Prostate gland (tissue), 2 donors: ENCODE measurements at regions not wholly inside any gene's neighbourhood (a gene's known extent, or its start where the extent isn't known, plus 50 kb on each side); places are given as distances from the start of the nearest gene placed in this dataset.

Source experiments
- DNase-seq: peaks from one replicate; pipeline ENCODE4 v3.0.0-alpha.2; 2019; ENCODE audit warnings: low spot score
- H3K27ac ChIP-seq, 2 donors: fragments of 200-600 bp; sonication (generic); 2 replicates each; pipeline ENCODE4 v1.5.1; 2017 to 2019
- H3K27me3 ChIP-seq: fragments of 200-600 bp; sonication (generic); replicated peaks from 2 replicates; pipeline ENCODE4 v1.5.1; 2019; ENCODE audit not compliant: insufficient read depth
- H3K36me3 ChIP-seq, 2 donors: fragments of 200-600 bp; sonication (generic); 1 replicate in 1 of 2; 2 replicates in 1 of 2; pipeline versions ENCODE4 v1.5.1 to v1.8.1; 2017 to 2019
- H3K4me1 ChIP-seq: fragments of 200-600 bp; sonication (generic); replicated peaks from 2 replicates; pipeline ENCODE4 v1.5.1; 2019
- H3K4me3 ChIP-seq, 2 donors: fragments of 200-600 bp; sonication (generic); 2 replicates each; pipeline ENCODE4 v1.5.1; 2017 to 2019
- H3K9me3 ChIP-seq: fragments of 200-600 bp; sonication (generic); 2 replicates; pipeline ENCODE4 v1.5.1; 2017
- POLR2A ChIP-seq: fragments of 450-650 bp; IDR thresholded peaks from one replicate; pipeline ENCODE4 v1.6.1; 2016; ENCODE audit warnings: antibody characterized with exemption, mild to moderate bottlenecking
- POLR2AphosphoS5 ChIP-seq: sonication (generic); formaldehyde crosslinking; IDR thresholded peaks from one replicate; pipeline ENCODE4 v1.6.1; 2017; ENCODE audit warnings: antibody characterized with exemption
- WGBS: methylation state at CpG from one replicate; pipeline ENCODE4 v1.1.5; 2018; 5-methylcytosine and 5-hydroxymethylcytosine counted together
- intact Hi-C: fragments of 100-400 bp; cut with DNase I; formaldehyde crosslinking; loops from one replicate; pipeline ENCODE4 v1.14.2; 2022
- TF ChIP-seq, protein P1 (sequence below), 4 experiments: fragments of 200-600 bp in 2 of 4; fragments of 450-650 bp in 2 of 4; sonication (generic) in 2 of 4; IDR thresholded peaks; 1 replicate in 3 of 4; 2 replicates in 1 of 4; pipeline ENCODE4 v1.5.1; 2016 to 2019; ENCODE audit warnings: antibody characterized with exemption in 4 of 4, mild to moderate bottlenecking in 2 of 4, moderate library complexity in 2 of 4

DNA sequence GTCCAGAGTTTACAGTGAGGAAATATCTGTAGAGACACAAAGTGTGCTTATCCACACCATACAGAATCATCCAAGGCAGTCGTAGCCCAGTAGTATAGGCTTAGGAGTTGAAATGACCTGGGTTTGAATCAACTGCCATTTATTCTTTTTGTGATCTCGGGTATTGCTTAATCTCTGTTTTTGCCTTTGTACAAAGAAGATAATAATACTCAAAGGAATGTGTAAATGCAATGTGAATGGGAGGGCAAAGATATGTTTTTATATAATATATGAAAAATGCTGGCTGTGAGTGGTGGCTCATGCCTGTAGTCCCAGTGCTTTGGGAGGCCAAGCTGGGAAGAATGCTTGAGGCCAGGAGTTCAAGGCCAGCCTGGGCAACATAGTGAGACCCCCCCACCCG is 141.1 kb downstream of the SPATA31D1 start:
- WGBS: 95% methylated on average over 3 of the region's 3 CpGs
- Histone ChIP-seq H3K4me3 (no peak overlapping the region), H3K27me3 (no peaks in the 10 kb centered on the region), H3K4me1 (no peaks in the 10 kb centered on the region), H3K9me3 (no peaks in the 10 kb centered on the region), H3K36me3 (no peaks in the 10 kb centered on the region), H3K27ac (no peak overlapping the region)
- intact Hi-C loops: no loop called here
- TF ChIP-seq POLR2A: no peak
- TF ChIP-seq, protein P1, sequence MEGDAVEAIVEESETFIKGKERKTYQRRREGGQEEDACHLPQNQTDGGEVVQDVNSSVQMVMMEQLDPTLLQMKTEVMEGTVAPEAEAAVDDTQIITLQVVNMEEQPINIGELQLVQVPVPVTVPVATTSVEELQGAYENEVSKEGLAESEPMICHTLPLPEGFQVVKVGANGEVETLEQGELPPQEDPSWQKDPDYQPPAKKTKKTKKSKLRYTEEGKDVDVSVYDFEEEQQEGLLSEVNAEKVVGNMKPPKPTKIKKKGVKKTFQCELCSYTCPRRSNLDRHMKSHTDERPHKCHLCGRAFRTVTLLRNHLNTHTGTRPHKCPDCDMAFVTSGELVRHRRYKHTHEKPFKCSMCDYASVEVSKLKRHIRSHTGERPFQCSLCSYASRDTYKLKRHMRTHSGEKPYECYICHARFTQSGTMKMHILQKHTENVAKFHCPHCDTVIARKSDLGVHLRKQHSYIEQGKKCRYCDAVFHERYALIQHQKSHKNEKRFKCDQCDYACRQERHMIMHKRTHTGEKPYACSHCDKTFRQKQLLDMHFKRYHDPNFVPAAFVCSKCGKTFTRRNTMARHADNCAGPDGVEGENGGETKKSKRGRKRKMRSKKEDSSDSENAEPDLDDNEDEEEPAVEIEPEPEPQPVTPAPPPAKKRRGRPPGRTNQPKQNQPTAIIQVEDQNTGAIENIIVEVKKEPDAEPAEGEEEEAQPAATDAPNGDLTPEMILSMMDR (IDR thresholded peaks at IDR 0.05): no peak
- TF ChIP-seq POLR2AphosphoS5: no peak
- DNase-seq: no peak

DNA sequence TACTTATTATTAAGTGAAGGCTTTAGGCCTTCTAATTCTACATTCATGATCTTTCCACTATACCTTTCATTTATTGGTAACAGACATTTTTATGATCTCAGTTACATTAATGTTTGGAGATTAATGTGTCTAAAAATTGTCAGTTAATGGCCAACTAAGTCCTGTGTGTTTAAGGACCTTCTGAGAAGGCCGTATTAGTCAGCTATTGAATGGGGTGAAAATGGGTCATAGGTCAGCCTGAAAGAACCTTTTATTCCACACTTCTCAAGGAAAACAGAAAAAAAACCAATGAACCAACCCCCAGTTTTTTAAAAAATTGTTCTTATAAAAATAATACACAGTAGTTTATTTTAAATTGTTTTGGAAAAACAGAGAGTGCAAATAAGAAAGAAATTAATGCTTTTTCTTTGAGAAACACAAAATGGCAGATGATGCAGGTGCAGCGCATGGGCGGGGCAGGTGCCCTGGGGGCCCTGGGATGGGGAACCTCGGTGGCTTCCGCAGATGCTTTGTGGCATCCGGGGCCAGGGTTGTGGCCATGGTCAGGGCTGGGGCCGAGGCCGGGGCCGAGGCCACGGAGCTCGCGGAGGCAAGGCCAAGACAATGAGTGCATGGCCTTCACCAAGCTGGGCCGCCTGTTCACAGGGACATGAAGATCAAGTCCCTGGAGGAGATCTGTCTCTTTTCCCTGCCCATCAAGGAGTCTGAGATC is 141.9 kb downstream of the SPATA31D1 start:
- TF ChIP-seq, protein P1 (IDR thresholded peaks at IDR 0.05): no peak
- TF ChIP-seq POLR2A (no peak), POLR2AphosphoS5 (no peak)
- no peak for DNase-seq
- Histone ChIP-seq H3K27ac (no peak overlapping the region), H3K4me3 (no peak overlapping the region), H3K27me3 (no peaks in the 10 kb centered on the region), H3K36me3 (no peaks in the 10 kb centered on the region), H3K9me3 (no peaks in the 10 kb centered on the region), H3K4me1 (no peaks in the 10 kb centered on the region)
- intact Hi-C loops: no loop called here
- 96% methylated on average over 13 of the region's 13 CpGs for WGBS

DNA sequence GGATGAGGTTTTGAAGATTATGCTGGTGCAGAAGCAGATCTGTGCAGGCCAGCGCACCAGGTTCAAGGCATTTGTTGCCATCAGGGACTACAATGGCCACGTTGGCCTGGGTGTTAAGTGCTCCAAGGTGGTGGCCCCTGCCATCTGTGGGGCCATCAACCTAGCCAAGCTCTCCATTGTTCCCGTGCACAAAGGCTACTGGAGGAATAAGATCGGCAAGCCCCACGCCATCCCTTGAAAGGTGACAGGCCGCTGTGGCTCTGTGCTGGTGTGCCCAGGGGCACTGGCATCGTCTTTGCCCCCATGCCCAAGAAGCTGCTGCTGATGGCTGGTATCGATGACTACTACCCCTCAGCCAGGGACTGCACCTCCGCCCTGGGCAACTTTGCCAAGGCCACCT is 142.5 kb downstream of the SPATA31D1 start:
- H3K4me1 ChIP-seq: no peaks in the 10 kb centered on the region
- H3K27ac ChIP-seq: no peak overlapping the region
- intact Hi-C loops: no loop called here
- H3K9me3 ChIP-seq: no peaks in the 10 kb centered on the region
- 93% methylated on average over 9 of the region's 9 CpGs for WGBS
- no peaks in the 10 kb centered on the region for H3K27me3 ChIP-seq
- no peaks in the 10 kb centered on the region for H3K36me3 ChIP-seq
- TF ChIP-seq, protein P1 (IDR thresholded peaks at IDR 0.05): no peak
- no peak for TF ChIP-seq POLR2A
- no peak for TF ChIP-seq POLR2AphosphoS5
- no peak for DNase-seq
- H3K4me3 ChIP-seq: no peak overlapping the region

DNA sequence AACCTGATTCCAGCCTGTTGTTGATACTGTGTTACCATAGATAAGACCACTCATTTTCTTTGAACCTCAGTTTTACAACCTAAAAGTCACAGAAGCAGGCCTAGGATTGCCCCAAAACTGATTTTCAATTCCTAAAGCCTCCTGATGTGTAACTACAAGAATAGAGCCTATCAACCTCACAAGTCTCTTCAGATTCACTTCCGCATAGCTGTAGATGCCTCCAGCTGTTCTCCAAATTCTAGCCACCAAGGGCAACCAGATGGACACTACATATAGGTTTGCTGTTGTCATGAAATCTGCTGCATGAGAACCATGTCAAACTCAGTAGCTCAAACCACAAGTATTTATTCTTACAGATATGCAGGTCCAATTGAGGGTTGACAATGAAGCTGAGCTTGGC is 143.5 kb downstream of the SPATA31D1 start:
- intact Hi-C loops: no loop called here
- H3K4me1 ChIP-seq: no peaks in the 10 kb centered on the region
- TF ChIP-seq, protein P1 (IDR thresholded peaks at IDR 0.05): no peak
- no peak for TF ChIP-seq POLR2A
- no peak for TF ChIP-seq POLR2AphosphoS5
- H3K27me3 ChIP-seq: no peaks in the 10 kb centered on the region
- WGBS: 100% methylated on average over 1 of the region's 1 CpG
- H3K9me3 ChIP-seq: no peaks in the 10 kb centered on the region
- H3K27ac ChIP-seq: no peak overlapping the region
- no peak for DNase-seq
- no peak overlapping the region for H3K4me3 ChIP-seq
- H3K36me3 ChIP-seq: no peaks in the 10 kb centered on the region

DNA sequence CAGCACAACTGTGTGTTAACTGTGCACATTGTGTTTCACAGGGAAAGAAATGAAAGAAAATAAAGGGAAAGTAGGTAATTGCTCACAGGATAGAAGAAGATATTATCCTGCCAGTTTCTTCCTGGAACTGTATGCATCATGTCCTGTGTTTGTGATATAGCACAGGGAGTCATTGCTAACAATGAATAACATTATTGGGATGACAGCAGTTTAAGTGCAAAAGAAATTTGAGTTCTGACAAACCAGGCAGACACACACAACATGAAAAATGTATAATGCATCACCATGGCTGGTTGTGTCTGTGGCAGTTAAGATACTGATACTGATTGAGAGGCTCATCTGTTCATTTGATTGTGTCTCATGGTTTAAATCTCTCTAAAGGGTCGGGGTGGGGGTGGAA is 145.4 kb downstream of the SPATA31D1 start:
- H3K4me1 ChIP-seq: no peaks in the 10 kb centered on the region
- no peaks in the 10 kb centered on the region for H3K27me3 ChIP-seq
- WGBS: 67% methylated on average over 1 of the region's 1 CpG
- H3K36me3 ChIP-seq: no peaks in the 10 kb centered on the region
- no peak overlapping the region for H3K4me3 ChIP-seq
- H3K9me3 ChIP-seq: no peaks in the 10 kb centered on the region
- intact Hi-C loops: no loop called here
- DNase-seq: no peak
- TF ChIP-seq, protein P1 (IDR thresholded peaks at IDR 0.05): no peak
- no peak overlapping the region for H3K27ac ChIP-seq
